ENCODE measurements at regions not wholly inside any gene's neighbourhood (a gene's known extent, or its start where the extent isn't known, plus 50 kb on each side); places are given as distances from the start of the nearest gene placed in this dataset.

DNA sequence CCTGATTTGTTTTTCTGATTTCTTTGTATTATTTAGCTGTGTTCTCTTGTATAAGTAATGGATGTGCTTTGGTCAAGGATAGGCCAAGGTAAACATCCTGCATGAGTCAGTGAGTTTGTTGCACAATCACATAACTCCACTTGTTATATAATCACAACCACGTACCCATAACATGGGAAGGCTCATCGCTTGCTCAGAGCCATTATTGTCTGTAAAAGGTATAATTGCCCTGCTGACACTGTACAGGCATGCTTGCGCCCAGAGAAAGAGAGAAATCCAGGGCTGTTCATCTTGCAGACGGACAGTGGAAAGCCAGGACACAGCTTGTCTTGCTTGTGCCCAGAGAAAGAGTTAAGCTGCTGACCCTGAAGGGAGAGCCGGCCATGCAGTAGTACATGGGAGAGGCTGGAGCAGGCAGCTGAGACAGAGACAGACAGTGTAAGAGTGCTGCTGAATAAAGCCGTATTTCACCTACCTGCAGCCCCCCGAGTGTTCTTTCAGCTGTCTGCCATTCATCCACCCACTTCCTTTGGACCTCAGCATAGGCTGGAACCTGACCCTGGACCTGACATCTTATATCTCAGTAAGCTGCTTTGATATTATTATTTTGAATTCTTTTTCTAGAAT is 174.7 kb upstream of the DAAM1 start:
- Mint-ChIP-seq H3K4me3 (no peak overlapping the region), H3K9me3 (peaks cover 13% of the 10 kb centered on the region), H3K36me3 (0 out of 2 replicates have a peak, but pooled peaks cover 3% of the 10 kb centered on the region), H3K27me3 (ENCODE audit: low read depth) (no peaks in the 10 kb centered on the region; the same call in 1 of the 2 replicates), H3K27ac (no peak overlapping the region), H3K4me1 (0 out of 2 replicates have a peak, but pooled peaks cover 2% of the 10 kb centered on the region)
- ChIA-PET POLR2A (no interaction called here), CTCF (interaction anchor here (1.5 kb wide), 1 partner anchor 512 kb away, joined by 4 read pairs; no protein-coding TSS in a partner anchor)
- DNase-seq (ENCODE audit: low spot score) (no peak), ATAC-seq (no peak)
- TF ChIP-seq ZNF396 (CRISPR knock-in tag; IDR thresholded peaks at IDR 0.05; ENCODE audit: borderline replicate concordance) (no peak), HMGA2 (CRISPR knock-in tag; IDR thresholded peaks at IDR 0.05) (no peak), ZNF232 (CRISPR knock-in tag; IDR thresholded peaks at IDR 0.05) (no peak), SMAD4 (CRISPR knock-in tag; IDR thresholded peaks at IDR 0.05) (no peak), FOXK1 (CRISPR knock-in tag; IDR thresholded peaks at IDR 0.05) (no peak), SOX15 (CRISPR knock-in tag; IDR thresholded peaks at IDR 0.05) (no peak), NFATC4 (CRISPR knock-in tag; IDR thresholded peaks at IDR 0.05) (no peak), ELF4 (CRISPR knock-in tag; IDR thresholded peaks at IDR 0.05; ENCODE audit: low read depth) (no peak), GRHL2 (CRISPR knock-in tag; IDR thresholded peaks at IDR 0.05; ENCODE audit: insufficient replicate concordance, severe bottlenecking) (no peak), RELA (CRISPR knock-in tag; IDR thresholded peaks at IDR 0.05; ENCODE audit: borderline replicate concordance) (no peak), ZNF138 (CRISPR knock-in tag; conservative IDR thresholded peaks at IDR 0.05) (no peak)
- TF ChIP-seq, protein P1, sequence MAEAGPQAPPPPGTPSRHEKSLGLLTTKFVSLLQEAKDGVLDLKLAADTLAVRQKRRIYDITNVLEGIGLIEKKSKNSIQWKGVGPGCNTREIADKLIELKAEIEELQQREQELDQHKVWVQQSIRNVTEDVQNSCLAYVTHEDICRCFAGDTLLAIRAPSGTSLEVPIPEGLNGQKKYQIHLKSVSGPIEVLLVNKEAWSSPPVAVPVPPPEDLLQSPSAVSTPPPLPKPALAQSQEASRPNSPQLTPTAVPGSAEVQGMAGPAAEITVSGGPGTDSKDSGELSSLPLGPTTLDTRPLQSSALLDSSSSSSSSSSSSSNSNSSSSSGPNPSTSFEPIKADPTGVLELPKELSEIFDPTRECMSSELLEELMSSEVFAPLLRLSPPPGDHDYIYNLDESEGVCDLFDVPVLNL (CRISPR knock-in tag; IDR thresholded peaks at IDR 0.05; ENCODE audit: borderline replicate concordance, low read depth): no peak
- TF ChIP-seq, protein P2, sequence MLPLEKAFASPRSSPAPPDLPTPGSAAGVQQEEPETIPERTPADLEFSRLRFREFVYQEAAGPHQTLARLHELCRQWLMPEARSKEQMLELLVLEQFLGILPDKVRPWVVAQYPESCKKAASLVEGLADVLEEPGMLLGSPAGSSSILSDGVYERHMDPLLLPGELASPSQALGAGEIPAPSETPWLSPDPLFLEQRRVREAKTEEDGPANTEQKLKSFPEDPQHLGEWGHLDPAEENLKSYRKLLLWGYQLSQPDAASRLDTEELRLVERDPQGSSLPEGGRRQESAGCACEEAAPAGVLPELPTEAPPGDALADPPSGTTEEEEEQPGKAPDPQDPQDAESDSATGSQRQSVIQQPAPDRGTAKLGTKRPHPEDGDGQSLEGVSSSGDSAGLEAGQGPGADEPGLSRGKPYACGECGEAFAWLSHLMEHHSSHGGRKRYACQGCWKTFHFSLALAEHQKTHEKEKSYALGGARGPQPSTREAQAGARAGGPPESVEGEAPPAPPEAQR (CRISPR knock-in tag; IDR thresholded peaks at IDR 0.05): no peak
- TF ChIP-seq, protein P3, sequence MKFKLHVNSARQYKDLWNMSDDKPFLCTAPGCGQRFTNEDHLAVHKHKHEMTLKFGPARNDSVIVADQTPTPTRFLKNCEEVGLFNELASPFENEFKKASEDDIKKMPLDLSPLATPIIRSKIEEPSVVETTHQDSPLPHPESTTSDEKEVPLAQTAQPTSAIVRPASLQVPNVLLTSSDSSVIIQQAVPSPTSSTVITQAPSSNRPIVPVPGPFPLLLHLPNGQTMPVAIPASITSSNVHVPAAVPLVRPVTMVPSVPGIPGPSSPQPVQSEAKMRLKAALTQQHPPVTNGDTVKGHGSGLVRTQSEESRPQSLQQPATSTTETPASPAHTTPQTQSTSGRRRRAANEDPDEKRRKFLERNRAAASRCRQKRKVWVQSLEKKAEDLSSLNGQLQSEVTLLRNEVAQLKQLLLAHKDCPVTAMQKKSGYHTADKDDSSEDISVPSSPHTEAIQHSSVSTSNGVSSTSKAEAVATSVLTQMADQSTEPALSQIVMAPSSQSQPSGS (CRISPR knock-in tag; IDR thresholded peaks at IDR 0.05; ENCODE audit: borderline replicate concordance, low read depth): no peak
- TF ChIP-seq, protein P4, sequence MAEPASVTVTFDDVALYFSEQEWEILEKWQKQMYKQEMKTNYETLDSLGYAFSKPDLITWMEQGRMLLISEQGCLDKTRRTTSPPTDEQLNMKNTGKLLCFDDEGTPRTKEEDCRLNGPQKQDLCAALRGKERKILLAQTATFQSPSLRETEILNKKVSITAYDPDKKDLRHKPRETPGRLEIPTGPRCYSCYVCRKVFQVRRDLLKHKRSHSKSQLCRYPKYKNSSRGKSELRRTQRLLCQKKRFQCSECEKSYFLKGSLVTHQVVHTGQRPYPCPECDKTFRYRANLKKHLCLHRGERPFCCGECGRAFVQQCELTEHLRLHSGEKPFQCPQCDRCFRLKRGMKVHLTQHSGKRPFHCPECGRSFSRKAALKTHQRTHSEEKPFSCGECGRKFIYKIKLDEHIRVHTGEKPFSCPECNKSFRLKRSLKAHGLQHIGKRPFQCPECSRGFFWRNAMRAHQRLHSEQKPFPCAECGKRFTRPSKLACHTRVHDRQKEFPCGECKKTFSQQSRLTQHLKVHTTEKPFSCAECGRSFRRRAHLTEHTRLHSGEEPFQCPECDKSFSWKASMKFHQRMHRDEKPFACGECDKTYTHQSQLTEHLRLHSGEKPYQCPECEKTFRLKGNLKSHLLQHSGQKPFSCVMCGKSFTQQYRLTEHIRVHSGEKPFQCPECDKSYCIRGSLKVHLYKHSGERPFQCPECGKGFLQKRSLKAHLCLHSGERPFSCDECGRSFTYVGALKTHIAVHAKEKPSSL (CRISPR knock-in tag; conservative IDR thresholded peaks at IDR 0.05): no peak
- TF ChIP-seq, protein P5, sequence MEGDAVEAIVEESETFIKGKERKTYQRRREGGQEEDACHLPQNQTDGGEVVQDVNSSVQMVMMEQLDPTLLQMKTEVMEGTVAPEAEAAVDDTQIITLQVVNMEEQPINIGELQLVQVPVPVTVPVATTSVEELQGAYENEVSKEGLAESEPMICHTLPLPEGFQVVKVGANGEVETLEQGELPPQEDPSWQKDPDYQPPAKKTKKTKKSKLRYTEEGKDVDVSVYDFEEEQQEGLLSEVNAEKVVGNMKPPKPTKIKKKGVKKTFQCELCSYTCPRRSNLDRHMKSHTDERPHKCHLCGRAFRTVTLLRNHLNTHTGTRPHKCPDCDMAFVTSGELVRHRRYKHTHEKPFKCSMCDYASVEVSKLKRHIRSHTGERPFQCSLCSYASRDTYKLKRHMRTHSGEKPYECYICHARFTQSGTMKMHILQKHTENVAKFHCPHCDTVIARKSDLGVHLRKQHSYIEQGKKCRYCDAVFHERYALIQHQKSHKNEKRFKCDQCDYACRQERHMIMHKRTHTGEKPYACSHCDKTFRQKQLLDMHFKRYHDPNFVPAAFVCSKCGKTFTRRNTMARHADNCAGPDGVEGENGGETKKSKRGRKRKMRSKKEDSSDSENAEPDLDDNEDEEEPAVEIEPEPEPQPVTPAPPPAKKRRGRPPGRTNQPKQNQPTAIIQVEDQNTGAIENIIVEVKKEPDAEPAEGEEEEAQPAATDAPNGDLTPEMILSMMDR (IDR thresholded peaks at IDR 0.05): no peak
- TF ChIP-seq, protein P6, sequence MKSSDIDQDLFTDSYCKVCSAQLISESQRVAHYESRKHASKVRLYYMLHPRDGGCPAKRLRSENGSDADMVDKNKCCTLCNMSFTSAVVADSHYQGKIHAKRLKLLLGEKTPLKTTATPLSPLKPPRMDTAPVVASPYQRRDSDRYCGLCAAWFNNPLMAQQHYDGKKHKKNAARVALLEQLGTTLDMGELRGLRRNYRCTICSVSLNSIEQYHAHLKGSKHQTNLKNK (CRISPR knock-in tag; IDR thresholded peaks at IDR 0.05): no peak
